Panc1 (cell line): ENCODE measurements at regions not wholly inside any gene's neighbourhood (a gene's known extent, or its start where the extent isn't known, plus 50 kb on each side); places are given as distances from the start of the nearest gene placed in this dataset.
A peak's percentile ranks its signal among the peaks of the same experiment; 100 is the strongest.

ENCODE experiments used
- ATAC-seq: fragments of 200-7000 bp; cut with Tn5 transposase; 2 replicates; pipeline ENCODE4 v1.9.1; 2020; ENCODE audit warnings: mild to moderate bottlenecking, moderate library complexity
- BruUV-seq: library from RNA; stranded (reverse); fragments of 400-500 nt; replicated peaks from 2 replicates; lab custom pipeline; 2021; lab: Mats Ljungman, UMichigan
- CTCF ChIA-PET: fragments of 300-600 bp; sonication (Branson Sonifier 250); formaldehyde crosslinking; loops from one replicate; lab custom pipeline; 2022; ENCODE audit warnings: antibody characterized with exemption; lab: Charles Lee
- POLR2A ChIA-PET: fragments of 300-600 bp; sonication (Branson Sonifier 250); formaldehyde crosslinking; loops from one replicate; lab custom pipeline; 2022; ENCODE audit warnings: antibody characterized with exemption; lab: Charles Lee
- DNase-seq: peaks from one replicate; pipeline ENCODE4 v3.0.0-alpha.2; 2010; ENCODE audit warnings: low read depth, low spot score
- H3K27ac ChIP-seq: 2 replicates; pipeline ENCODE4 v1.5.1; 2011; ENCODE audit warnings: mild to moderate bottlenecking, low read length, inconsistent platforms
- H3K27me3 ChIP-seq: fragments of 200-500 bp; sonication (Bioruptor generic); 2 replicates; pipeline ENCODE4 v1.6.0; 2014; ENCODE audit warnings: low read length, inconsistent platforms; ENCODE audit not compliant: control insufficient read depth, insufficient read depth
- H3K36me3 ChIP-seq: fragments of 200-500 bp; sonication (Bioruptor generic); 2 replicates; pipeline ENCODE4 v1.5.1; 2014; ENCODE audit warnings: inconsistent platforms, mild to moderate bottlenecking, low read length, moderate library complexity; ENCODE audit not compliant: control insufficient read depth, insufficient read depth
- H3K4me1 ChIP-seq: 2 replicates; pipeline ENCODE4 v1.5.1; 2011; ENCODE audit warnings: inconsistent platforms, mild to moderate bottlenecking, low read length, moderate library complexity; ENCODE audit not compliant: control insufficient read depth, insufficient read depth
- H3K4me3 ChIP-seq, 2 experiments: 2 replicates each; pipeline ENCODE4 v1.5.1; 2011 to 2012; ENCODE audit warnings: low read depth in 2 of 2, low read length in 2 of 2, mild to moderate bottlenecking in 2 of 2, inconsistent platforms in 1 of 2, moderate library complexity in 1 of 2
- H3K9me3 ChIP-seq: fragments of 200-500 bp; sonication (Bioruptor generic); 2 replicates; pipeline ENCODE4 v1.5.1; 2014; ENCODE audit warnings: low read depth, mild to moderate bottlenecking, inconsistent platforms, low read length, moderate library complexity; ENCODE audit not compliant: control insufficient read depth, insufficient read depth
- POLR2AphosphoS5 ChIP-seq: IDR thresholded peaks from 2 replicates; pipeline ENCODE4 v1.6.1; 2012; ENCODE audit warnings: mild to moderate bottlenecking, low read depth, low read length, moderate library complexity
- SIN3A ChIP-seq: IDR thresholded peaks from 2 replicates; pipeline ENCODE4 v1.6.1; 2012; ENCODE audit warnings: low read depth, mild to moderate bottlenecking, low read length, moderate library complexity, borderline replicate concordance; ENCODE audit not compliant: insufficient read depth
- TCF7L2 ChIP-seq: IDR thresholded peaks from 2 replicates; pipeline ENCODE4 v1.6.1; 2011; ENCODE audit warnings: mild to moderate bottlenecking, low read depth, low read length, inconsistent platforms
- in situ Hi-C: cut with HindIII; loops from 2 replicates; pipeline ENCODE4 v1.10.0; 2016; ENCODE audit warnings: low sequenced_read_pairs, low pct_unique_long_range_greater_than_20kb
- intact Hi-C: fragments of 100-400 bp; cut with micrococcal nuclease; formaldehyde crosslinking; loops from one replicate; pipeline ENCODE4 v1.10.0; 2022; ENCODE audit not compliant: unreplicated experiment
- TF ChIP-seq, protein P1 (sequence below), 2 experiments: IDR thresholded peaks; 2 replicates each; pipeline ENCODE4 v1.6.1; 2011 to 2012; ENCODE audit warnings: low read depth in 2 of 2, control low read depth in 1 of 2, low read length in 1 of 2, mild to moderate bottlenecking in 1 of 2, moderate library complexity in 1 of 2; ENCODE audit not compliant: insufficient read depth in 1 of 2
- TF ChIP-seq, protein P2 (sequence below): fragments of 450-650 bp; IDR thresholded peaks from 2 replicates; pipeline ENCODE4 v1.5.1; 2017; ENCODE audit warnings: mild to moderate bottlenecking

- H3K27ac ChIP-seq, result no peak overlapping the region
- DNase-seq, result no peak
- H3K4me1 ChIP-seq, result peaks cover 15% of the 10 kb centered on the region
- H3K4me3 ChIP-seq, result peak overlapping the region; percentile 59 to 97
- no peak for ATAC-seq
- POLR2A ChIA-PET, result interaction anchor here (0.6 kb wide), 2 partner anchors 52 to 321 kb away, joined by 3 to 4 read pairs; no protein-coding TSS in a partner anchor
- in situ Hi-C loops (no loop called here), intact Hi-C loops (no loop called here)
- CTCF ChIA-PET, result interaction anchor here (0.6 to 1.7 kb wide), 4 partner anchors 27 to 455 kb away, joined by 3 to 12 read pairs (median 6); no protein-coding TSS in a partner anchor
- H3K9me3 ChIP-seq, result no peaks in the 10 kb centered on the region
- TF ChIP-seq TCF7L2, result no peak
- TF ChIP-seq SIN3A, result no peak
- no peak for TF ChIP-seq POLR2AphosphoS5
- TF ChIP-seq, protein P1, sequence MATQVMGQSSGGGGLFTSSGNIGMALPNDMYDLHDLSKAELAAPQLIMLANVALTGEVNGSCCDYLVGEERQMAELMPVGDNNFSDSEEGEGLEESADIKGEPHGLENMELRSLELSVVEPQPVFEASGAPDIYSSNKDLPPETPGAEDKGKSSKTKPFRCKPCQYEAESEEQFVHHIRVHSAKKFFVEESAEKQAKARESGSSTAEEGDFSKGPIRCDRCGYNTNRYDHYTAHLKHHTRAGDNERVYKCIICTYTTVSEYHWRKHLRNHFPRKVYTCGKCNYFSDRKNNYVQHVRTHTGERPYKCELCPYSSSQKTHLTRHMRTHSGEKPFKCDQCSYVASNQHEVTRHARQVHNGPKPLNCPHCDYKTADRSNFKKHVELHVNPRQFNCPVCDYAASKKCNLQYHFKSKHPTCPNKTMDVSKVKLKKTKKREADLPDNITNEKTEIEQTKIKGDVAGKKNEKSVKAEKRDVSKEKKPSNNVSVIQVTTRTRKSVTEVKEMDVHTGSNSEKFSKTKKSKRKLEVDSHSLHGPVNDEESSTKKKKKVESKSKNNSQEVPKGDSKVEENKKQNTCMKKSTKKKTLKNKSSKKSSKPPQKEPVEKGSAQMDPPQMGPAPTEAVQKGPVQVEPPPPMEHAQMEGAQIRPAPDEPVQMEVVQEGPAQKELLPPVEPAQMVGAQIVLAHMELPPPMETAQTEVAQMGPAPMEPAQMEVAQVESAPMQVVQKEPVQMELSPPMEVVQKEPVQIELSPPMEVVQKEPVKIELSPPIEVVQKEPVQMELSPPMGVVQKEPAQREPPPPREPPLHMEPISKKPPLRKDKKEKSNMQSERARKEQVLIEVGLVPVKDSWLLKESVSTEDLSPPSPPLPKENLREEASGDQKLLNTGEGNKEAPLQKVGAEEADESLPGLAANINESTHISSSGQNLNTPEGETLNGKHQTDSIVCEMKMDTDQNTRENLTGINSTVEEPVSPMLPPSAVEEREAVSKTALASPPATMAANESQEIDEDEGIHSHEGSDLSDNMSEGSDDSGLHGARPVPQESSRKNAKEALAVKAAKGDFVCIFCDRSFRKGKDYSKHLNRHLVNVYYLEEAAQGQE (IDR thresholded peaks at IDR 0.05; ENCODE audit: insufficient read depth in 1 of 2, low read depth in 2 of 2, low read length in 1 of 2), result no peak
- TF ChIP-seq, protein P2, sequence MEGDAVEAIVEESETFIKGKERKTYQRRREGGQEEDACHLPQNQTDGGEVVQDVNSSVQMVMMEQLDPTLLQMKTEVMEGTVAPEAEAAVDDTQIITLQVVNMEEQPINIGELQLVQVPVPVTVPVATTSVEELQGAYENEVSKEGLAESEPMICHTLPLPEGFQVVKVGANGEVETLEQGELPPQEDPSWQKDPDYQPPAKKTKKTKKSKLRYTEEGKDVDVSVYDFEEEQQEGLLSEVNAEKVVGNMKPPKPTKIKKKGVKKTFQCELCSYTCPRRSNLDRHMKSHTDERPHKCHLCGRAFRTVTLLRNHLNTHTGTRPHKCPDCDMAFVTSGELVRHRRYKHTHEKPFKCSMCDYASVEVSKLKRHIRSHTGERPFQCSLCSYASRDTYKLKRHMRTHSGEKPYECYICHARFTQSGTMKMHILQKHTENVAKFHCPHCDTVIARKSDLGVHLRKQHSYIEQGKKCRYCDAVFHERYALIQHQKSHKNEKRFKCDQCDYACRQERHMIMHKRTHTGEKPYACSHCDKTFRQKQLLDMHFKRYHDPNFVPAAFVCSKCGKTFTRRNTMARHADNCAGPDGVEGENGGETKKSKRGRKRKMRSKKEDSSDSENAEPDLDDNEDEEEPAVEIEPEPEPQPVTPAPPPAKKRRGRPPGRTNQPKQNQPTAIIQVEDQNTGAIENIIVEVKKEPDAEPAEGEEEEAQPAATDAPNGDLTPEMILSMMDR, result no peak
- no TSS peak for BruUV-seq
- no peaks in the 10 kb centered on the region; the same call in 1 of the 2 replicates for H3K27me3 ChIP-seq
- H3K36me3 ChIP-seq, result no peaks in the 10 kb centered on the region
These were observed 113.1 kb downstream of the TRIM27 start for GRCh38 chr6:28810659-28811053.

DNA sequence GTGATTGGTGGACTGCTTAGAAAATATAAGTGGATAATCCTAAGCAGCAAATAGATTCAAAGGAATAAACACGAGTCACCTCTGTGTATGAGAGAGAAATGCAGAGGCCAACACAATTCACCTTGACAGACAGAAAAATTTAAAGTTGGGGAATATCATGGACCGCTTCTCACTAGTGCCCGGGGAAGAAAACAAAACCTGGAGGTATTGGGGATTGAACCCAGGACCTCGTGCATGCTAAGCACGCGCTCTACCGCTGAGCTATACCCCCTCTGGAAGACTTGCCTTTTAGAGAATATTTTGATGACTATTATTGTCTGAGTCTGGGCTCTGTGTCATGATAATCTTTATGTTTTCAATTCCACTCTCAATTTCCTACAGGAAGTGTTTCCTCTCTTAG, 111.9 kb downstream of the TRIM27 start:
- POLR2A ChIA-PET, result no interaction called here
- Histone ChIP-seq H3K4me1 (peaks cover 22% of the 10 kb centered on the region), H3K27ac (no peak overlapping the region), H3K36me3 (no peaks in the 10 kb centered on the region), H3K9me3 (no peaks in the 10 kb centered on the region), H3K27me3 (no peaks in the 10 kb centered on the region; the same call in 1 of the 2 replicates), H3K4me3 (peak overlapping the region in 1 of 2 experiments; percentile 12; a peak in 1 of 4 replicates)
- CTCF ChIA-PET, result no interaction called here
- intact Hi-C loops, result no loop called here
- no peak for TF ChIP-seq TCF7L2
- TF ChIP-seq SIN3A, result no peak
- TF ChIP-seq, protein P2, result no peak
- no TSS peak for BruUV-seq
- peak; percentile 65 for ATAC-seq
- in situ Hi-C loops, result no loop called here
- no peak for DNase-seq
